ENCODE measurements at regions not wholly inside any gene's neighbourhood (a gene's known extent, or its start where the extent isn't known, plus 50 kb on each side); places are given as distances from the start of the nearest gene placed in this dataset.

DNA sequence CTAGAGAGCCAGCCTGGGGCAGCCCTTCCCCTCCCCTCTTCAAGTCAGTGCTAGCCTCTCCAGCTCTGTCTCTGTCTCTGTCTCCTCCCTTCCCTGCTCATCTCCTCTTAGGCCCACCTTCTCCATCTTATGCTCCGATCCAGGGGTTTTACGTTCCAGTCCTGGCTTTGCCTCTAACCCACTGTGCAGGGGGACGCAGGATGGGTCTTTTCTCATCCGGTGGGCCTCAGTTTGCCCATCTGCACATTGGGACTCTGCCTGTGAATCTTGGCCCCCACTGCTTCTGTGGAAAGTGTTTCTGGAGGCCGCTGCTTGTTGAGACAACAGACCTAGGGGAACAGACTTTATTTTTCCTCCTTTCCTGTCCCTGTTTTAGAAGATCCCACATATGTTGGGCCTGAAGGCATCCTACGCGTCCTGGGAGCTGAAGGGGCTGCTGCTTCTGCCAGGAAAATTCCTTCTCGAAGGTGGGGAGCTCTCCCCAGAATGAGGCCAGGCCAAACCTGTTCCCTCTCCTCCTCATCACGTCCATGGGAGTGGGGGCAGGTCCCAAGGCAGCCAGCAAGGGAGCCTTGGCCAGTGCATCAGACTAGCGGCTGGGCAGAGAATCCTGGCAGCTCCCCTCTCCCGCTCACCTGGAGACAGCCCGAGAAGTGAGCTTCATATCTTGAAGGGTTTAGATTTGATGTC is 99.5 kb upstream of the CSF3R start:
- DNase-seq (ENCODE audit: low read depth in 2 of 3, low spot score in 1 of 3), result no peak

DNA sequence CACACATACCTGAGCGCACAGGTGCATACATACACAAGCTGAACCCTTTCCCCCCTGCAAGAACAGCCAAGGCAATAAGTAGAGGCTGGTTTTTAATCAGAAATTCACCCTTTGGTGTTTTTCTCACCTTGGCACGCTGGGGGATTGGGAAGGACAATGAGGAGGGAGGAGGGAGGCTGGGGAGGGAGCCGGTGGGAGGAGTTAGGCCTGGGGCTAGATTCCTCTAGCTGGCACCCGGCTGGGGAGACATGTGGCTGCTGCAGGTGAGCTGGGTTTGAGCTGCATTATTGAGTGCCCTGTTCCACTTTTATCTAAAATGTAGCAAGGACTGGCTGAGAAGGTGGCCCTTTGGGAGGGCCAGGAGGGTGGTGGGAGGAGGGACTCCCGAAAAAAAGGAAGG is 97.8 kb upstream of the CSF3R start:
- DNase-seq (ENCODE audit: low read depth in 2 of 3, low spot score in 1 of 3), result no peak

DNA sequence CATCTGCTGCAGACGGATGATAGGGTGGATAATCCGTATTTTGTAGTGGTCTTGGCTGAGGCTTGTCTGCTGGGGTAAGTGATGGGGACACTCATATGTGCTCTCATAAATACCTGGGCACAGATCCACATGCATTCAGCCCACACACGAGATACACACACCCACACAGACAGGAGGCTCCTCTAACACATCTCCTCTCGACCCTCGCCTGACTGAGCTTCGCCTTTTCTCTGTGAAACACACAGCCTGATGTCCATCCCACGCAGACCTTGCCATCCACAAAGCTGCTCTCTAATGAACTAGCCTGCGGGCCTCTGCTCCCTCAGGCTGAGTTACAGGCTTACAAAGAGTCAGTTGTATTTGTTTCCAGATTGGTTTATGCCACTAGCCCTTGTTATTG is 96.3 kb upstream of the CSF3R start:
- DNase-seq (ENCODE audit: low read depth in 2 of 3, low spot score in 1 of 3), result no peak

DNA sequence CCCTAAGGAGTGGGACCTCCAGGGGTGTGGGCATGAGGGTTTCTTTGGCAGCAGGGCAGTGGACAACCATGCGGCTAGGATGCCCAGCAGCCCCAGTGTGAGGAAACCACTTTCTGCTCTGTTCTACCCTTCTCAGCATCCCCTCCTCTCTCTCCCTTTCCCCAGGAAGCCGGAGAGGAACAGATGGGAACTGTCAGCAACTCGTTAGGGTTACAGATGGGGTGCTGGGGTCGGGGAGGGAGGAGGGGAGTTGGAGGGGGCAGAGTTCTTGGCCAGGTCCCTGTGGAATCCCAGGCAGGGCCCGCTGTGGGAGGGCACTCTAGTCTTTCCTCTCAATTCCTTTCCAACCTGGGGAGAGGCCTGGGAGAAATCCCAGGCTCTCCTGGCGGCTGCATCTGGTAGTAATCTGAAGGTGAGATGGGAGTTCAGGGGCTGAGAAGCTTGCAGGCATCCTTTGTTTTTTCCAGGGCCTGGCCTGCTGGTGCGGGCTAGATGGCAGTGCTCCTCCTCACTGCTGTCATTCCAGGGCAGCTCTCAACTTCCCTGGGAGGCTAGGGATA is 93.9 kb upstream of the CSF3R start:
- DNase-seq (ENCODE audit: low read depth in 2 of 3, low spot score in 1 of 3), result no peak

DNA sequence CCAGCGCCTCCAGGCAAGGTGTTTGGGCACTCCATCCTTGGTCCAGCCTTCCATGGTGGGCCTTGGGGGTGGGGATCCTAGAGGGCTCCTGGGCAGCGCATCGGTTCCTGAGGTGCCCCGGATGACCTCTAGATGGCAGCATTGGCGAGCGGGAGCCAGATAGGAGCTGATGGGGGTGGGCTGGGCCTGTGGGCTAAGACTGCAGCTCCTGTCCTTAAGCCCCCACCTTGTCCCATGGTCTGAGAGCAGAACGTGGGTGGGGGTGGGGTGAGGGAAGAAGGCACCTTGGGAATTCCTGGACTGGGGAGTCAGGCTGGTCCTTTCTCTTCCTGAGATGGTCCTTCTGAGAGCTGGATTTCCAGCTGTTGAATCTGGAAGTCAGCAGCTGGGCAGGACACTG is 93.4 kb upstream of the CSF3R start:
- peak; percentile 36 to 55 (median 41) for DNase-seq (ENCODE audit: low read depth in 2 of 3, low spot score in 1 of 3)

DNA sequence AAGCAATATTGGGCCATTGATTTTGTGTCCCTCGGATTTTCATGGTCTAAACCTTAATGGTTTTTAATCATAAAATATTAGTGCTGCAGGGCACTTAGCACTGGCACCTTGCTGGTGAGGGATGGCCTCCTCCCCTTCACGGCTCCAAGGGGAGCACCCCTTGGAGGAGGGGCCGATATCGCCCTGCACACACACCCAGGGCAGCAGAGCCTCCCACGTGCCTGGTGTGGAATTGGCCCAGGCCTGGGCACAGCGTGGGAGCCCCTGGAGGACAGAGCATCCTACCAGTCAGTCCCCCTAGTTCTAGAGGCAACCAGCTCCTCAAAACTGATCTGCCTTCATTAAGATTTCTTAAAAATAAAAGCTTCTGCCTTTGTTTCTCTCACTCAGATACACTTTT is 90.7 kb upstream of the CSF3R start:
- DNase-seq (ENCODE audit: low read depth in 2 of 3, low spot score in 1 of 3), result no peak

DNA sequence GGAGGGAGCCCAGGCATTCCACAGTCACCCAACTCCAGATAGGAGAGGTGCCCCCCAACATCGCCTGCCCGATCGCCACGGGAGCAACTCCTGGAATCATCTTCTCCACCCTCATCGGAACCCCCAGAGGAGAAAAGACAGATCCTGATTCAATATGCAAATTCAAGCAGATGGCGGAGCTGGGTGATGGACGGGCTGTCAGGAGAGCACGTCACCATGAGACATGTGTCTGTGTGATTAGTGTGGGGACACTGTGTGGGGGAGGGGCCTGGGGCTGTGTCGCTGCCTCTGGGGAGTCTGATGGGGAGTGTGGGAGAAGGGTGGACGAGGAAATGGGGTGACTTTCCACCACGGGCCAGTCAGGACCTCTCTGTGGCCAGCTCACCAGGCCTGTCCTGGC is 90.2 kb upstream of the CSF3R start:
- DNase-seq (ENCODE audit: low read depth in 2 of 3, low spot score in 1 of 3), result no peak

DNA sequence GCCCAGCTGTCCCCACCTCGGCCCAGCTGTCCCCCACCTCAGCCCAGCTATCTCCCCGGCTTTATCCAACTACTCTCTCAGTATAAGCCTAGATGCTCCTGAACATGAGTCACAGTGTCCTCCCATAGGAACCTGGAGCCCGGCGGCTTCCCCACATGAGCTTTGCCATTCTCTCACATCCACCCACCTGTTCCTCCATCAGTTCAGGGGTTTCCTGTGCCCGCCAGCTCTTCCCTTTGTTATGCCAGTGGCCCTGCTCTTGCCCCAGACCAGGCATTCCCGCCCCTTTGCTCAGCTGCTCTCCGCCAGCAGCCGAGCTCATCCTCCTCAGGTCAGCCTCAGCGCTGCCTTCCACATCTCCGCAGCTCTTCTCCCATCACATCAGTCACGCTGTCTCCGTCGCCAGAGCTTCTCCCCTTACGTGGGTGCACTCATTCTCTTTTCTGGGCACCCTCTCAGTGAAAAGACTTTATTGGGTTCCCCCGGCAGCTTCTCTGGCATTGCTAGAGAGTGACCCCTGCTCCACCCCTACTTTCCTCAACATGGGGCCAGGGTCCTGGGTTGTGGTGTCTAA is 89.5 kb upstream of the CSF3R start:
- no peak for DNase-seq (ENCODE audit: low read depth in 2 of 3, low spot score in 1 of 3)

DNA sequence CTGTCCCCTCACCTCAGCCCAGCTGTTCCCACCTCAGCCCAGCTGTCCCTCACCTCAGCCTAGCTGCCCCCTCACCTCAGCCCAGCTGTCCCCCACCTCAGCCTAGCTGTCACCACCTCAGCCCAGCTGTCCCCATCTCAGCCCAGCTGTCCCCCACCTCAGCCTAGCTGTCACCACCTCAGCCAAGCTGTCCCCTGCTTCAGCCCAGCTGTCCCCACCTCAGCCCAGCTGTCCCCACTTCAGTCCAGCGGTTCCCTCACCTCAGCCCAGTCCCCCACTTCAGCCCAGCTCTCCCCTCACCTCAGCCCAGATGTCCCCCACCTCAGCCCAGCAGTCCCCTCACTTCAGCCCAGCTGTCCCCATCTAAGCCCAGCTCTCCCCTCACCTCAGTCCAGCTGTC is 88.4 kb upstream of the CSF3R start:
- no peak for DNase-seq (ENCODE audit: low read depth in 2 of 3, low spot score in 1 of 3)

DNA sequence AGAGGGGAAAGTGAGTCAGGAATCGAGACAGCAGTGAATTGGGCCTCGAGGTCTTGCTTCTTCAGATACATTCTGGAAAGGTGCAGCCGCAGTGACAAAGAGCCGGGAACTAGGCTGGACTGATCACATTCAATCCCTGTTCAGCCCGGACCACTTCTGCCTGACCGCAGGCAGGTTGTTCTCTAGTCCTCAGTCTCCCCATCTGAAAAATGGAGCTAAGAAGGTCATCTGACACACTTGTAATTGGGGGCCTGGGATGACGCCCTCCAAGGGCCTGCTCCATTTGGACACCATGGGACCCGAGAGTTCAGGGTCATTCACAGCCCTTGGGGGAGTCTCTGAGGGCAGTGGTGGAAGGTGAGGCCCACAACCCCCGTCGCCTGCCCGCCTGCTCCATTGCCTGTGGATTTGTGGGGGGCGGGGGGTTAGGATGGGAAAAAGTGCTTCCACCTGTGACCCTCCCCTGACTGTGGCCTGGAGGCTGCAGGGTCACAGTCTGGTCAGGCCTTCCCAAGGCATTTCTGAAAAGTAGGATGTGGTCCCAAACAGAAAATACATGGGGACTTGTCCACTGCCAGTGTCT is 87.9 kb upstream of the CSF3R start:
- no peak for DNase-seq (ENCODE audit: low read depth in 2 of 3, low spot score in 1 of 3)

DNA sequence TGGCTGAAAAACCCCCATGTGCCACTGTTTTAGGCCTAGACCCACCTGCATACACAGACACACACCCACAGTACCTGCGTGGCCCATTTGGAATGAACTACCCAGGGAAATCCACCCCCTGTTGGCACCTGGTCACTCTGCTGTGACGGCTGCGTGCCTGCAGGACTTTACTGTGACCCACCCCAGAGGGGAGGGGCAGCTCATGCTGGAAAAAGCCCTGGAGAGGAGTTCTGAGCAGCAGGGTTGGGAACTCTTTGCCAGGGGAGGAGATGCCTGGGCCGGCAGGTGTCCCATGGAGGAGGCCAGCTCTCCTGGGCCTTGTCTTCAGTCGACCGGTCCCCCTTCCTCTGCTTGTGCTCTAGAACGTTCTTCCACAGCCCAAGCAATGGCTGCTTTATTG is 87.3 kb upstream of the CSF3R start:
- no peak for DNase-seq (ENCODE audit: low read depth in 2 of 3, low spot score in 1 of 3)

DNA sequence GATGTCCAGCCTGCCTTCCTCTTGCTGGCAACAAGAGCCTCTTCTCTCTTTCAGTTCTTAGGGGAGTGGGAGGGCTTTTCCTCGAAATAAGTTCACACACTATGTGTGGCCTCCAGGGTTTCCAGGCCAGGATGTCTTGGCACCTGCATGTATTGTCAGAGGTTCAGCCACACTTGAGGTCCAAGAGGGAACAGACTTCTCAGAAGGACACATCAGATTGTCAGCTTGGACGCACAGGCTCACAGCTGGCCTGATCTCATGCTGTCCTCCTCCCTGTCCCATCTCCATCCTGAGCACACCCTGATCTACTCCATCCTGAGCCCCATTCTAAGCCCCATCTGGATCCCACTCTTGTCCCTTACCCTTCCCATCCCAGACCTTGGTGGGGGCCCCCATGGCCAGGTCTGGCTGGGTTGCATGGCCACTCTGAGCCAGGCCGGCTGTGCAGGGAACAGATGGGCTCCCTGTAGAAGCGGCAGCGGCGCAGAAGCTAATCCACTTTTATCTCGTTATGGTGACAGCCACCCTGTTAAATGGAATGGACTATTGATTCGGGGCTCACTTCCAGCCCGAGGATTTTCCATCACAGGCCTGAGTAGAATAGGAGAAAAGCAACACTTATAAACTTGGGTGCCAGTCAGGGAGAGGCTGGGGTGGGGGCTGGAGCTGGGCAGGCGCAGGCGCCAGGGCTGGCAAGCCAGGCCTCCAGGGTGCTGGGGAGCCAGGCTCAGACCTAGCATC is 85.1 kb upstream of the CSF3R start:
- no peak for DNase-seq (ENCODE audit: low read depth in 2 of 3, low spot score in 1 of 3)

DNA sequence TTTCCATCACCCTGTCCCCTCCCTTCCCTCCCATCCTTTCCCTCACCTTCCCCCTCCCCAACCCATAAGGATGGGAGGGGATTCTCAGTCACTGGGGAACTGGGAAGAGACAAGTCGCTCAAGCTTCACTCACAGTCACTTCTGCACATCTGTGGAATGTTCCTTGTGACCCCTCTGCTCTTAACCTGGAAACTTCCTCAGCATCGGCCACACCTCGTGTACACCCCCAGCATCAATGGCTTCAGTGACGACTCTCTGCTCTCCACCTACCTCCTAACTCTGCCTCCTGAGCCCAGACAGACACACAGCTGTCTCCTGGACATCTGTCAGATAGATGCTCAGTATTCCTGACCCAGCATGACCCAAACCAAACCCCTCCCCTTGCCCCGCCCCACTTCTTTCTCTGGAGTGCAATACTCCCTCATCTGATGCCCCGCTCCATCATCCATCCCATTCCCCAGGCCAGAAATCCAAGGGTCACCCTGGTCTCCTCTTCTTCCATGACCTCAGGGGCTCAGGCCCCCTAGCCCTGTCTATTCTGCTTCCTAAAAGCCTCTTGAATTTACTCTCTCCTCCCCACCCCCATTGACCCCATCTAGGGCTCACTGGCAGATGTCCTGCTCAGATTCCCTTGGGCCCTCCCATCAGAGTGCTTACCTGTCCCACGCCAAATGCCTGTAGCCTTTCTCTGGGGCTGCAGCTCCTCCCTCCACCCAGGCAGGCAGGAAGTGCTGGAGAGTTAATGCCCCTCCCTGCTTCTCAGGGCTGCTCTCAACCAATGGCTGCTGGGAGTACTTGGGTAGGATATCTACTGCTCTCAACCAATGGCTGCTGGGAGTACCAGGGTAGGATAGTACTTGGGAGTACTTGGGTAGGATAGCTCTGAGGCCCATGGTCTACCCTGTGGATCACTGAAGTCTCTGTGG is 83.1 kb upstream of the CSF3R start:
- no peak for DNase-seq (ENCODE audit: low read depth in 2 of 3, low spot score in 1 of 3)

DNA sequence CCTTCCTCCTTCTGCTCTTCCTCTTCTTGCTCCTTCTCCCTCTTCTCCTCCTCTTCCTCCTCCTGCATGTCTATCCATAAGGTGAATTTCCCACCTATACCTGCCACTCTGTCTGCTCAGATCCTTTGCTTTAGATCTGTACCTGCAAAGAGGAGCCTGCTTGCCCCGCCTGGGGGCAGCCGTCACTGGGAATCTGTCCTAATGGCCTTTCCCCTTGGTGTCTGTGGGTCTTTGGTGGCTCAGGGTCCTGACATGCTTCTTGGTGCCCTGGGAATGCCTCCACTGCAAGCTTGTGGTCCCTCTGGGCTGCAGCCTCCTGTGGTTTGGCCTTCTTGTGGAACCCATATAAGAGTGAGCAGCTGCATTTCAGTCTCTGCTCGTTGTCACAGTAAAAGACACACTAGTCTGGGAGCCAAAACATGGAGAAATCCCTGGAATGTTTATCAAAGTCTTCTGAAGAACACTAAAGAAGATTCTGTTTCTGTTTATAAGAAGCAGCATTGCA is 79.5 kb upstream of the CSF3R start:
- DNase-seq (ENCODE audit: low read depth in 2 of 3, low spot score in 1 of 3), result no peak

DNA sequence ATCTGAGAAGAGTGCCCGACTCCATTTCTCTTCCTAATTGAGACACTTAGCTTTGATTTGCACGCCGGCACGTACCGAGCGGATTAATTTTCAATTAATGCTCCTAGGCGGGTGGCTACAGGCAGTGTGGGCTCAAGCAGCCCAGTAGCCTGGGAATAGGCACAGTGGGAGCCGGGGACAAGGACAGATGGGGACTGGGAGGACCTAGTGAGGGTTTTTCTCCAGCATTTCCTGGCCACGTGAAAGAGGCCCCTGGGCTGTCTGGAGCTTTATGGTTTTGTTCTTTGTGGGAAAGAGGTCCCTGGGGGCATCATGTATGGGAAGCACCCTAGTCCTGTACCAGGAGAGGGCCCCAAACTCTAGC is 78.6 kb upstream of the CSF3R start:
- no peak for DNase-seq (ENCODE audit: low read depth in 2 of 3, low spot score in 1 of 3)

DNA sequence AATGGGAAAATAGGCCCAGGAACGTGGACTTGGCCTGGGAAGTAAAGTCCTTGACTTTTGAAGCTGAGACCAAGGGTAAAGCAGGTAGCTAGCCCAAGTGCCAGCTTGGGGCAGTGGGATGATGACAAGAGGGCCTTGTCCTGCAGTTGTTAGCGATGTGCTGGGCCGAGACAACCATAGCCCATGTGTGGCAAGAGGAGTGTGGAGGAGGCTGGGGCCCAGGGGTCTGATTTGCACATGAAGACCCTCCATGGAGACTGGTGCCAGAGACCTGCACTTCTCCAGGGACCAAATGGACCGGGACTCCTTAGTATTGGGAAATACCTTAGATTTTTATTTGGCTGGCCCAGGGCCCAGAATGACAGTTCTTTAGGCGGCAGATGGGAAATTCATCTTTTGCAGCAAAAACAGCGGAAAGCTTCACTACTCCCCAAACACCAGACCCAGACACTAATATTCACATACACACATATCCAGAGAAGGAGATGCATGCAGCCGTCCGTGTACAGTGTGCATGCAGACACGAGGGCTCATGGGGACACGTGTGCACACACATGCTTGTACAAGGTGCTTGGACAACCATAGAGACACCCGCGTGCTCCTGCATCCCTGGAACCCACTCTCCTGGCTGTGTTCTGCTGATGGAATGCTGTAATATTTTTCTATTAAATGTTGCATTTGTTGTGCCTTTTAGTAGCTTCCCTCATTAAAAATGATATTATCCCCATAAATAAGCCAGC is 78.1 kb upstream of the CSF3R start:
- DNase-seq (ENCODE audit: low read depth in 2 of 3, low spot score in 1 of 3), result no peak

DNA sequence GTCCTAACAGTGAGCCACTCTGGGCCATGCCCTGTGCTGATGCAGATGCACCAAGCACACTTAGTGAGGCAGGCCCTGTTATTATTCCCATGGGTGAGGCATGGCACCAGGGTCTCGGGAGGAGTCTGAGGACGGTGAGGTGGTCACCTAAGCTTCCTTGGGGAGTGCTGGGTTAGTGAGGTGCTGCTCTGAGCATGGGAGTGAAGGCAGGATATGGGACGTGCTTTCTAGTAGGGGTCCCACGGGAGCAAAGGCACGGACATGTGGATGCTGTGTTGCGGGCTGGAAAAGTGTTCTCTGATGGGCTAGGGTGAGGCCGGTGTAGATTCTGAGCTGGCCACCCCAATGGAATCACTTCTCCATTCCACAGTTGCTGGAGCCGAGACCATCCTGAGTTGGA is 77.5 kb upstream of the CSF3R start:
- DNase-seq (ENCODE audit: low read depth in 2 of 3, low spot score in 1 of 3), result no peak

DNA sequence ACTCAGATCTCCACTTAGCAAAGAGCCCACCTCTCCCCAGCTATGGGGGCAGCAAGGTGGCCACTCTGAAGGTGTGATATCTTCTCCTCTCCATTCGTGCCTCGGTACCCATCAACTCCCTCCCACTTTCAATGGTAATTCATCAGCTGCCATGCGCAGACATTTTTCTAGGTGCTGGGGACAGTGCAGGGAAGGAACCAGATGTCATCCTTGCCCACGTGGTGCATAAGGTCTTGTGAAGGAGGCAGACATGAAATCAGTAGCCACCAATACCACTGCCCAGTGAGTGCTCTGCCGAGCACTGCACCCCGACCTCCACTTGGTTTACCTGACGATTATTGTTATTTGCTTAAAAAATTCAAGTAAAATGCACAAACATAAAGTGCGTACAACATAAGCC is 76.3 kb upstream of the CSF3R start:
- DNase-seq (ENCODE audit: low read depth in 2 of 3, low spot score in 1 of 3), result no peak

DNA sequence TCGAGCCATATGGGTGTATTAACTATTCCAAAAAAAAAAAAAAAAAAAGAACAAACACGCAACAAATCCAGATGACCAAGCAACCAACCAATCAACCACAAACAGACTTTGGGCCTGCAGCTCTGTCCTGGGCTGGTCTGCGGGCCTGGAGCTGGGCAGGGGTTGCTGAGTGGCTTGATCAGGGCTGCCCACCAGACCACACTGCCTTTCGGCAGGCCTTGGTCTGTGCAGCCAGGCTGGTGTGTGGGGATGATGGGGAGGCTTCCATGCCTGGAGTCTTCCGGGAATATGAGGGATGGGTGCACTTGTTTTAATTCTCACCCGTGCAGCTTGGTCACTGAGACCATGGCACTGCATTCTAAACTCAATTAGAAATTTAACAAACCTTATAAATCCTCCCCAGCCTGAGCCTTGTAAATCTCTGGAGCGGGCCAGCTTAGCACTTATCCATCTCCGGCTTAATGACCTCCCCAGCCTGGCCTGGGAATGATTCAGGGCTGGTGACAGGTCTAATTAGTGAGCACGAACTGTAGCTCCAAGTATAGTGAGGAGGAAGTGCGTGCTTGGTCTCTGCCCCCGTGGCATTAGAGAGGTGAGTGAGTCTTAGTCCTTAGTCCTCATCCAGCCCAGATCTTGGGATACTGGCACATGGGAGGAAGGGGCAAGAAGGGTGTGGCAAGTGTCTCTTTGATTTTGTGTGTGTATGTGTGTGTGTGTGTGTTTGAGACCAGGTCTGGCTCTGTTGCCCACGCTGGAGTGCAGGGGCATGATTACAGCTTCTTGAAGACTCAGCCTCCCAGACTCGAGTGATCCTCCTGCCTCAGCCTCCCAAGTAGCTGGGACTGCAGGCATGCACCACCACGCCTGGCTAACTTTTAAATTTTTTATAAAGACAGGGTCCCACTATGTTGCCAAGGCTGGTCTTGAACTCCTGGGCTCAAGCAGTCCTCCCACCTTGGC is 74.6 kb upstream of the CSF3R start:
- no peak for DNase-seq (ENCODE audit: low read depth in 2 of 3, low spot score in 1 of 3)

All from stimulated activated CD4-positive, alpha-beta T cell treated with anti-CD3 and anti-CD28 coated beads, Interleukin-12 subunit alpha, Interleukin-12 subunit beta, amount 100 ng/mL, for 48 hours (primary cell).